ENCODE measurements at regions not wholly inside any gene's neighbourhood (a gene's known extent, or its start where the extent isn't known, plus 50 kb on each side); places are given as distances from the start of the nearest gene placed in this dataset.

DNA sequence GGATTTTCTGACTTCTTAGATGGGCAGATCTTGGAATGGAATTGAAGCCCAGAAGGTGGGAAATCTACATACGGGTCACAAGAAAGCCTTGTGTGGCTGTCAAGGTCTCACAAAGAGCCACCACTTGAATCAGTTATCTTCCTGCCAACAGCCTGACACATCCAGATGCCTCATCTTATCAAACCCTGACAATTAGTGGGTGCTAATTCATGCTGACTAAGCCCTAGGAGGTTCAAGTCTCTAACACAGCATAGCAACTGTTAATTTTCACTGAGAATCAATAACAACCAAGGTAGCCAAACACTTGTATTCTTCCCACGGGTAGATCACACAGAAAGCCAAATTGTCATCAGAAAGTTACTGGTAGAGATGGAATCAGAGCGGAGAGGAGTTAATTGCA, 222.2 kb downstream of the TMEM167A start:
- CTCF ChIA-PET: no interaction called here
- H3K27ac ChIP-seq: no peak overlapping the region
- TF ChIP-seq, protein P1, sequence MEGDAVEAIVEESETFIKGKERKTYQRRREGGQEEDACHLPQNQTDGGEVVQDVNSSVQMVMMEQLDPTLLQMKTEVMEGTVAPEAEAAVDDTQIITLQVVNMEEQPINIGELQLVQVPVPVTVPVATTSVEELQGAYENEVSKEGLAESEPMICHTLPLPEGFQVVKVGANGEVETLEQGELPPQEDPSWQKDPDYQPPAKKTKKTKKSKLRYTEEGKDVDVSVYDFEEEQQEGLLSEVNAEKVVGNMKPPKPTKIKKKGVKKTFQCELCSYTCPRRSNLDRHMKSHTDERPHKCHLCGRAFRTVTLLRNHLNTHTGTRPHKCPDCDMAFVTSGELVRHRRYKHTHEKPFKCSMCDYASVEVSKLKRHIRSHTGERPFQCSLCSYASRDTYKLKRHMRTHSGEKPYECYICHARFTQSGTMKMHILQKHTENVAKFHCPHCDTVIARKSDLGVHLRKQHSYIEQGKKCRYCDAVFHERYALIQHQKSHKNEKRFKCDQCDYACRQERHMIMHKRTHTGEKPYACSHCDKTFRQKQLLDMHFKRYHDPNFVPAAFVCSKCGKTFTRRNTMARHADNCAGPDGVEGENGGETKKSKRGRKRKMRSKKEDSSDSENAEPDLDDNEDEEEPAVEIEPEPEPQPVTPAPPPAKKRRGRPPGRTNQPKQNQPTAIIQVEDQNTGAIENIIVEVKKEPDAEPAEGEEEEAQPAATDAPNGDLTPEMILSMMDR (conservative IDR thresholded peaks at IDR 0.05; ENCODE audit: low read depth): no peak
- POLR2A ChIA-PET (ENCODE audit: low non-redundant PET): no interaction called here
- no peak for DNase-seq (ENCODE audit: low spot score)

DNA sequence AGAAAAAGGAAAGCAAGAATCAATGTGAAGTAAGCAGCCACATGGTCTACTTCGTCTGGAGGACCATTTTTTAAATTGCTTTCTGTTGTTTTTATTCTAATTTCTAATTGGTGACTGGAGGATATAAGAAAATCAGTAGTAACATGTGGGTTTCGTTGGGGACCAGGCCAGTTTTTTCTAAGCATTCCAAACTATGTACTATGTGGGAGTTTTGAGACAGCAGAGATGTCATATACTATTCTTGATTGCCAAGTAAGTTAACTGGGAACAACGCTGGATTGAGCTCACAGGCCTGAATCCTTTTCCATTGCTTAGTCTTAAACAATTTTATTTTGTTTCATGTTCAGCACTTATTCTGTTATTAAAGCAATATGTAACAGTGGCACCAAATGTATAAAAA, 225.7 kb downstream of the TMEM167A start:
- CTCF ChIA-PET: no interaction called here
- POLR2A ChIA-PET (ENCODE audit: low non-redundant PET): no interaction called here
- no peak overlapping the region for H3K27ac ChIP-seq
- no peak for DNase-seq (ENCODE audit: low spot score)
- TF ChIP-seq, protein P1 (conservative IDR thresholded peaks at IDR 0.05; ENCODE audit: low read depth): no peak

DNA sequence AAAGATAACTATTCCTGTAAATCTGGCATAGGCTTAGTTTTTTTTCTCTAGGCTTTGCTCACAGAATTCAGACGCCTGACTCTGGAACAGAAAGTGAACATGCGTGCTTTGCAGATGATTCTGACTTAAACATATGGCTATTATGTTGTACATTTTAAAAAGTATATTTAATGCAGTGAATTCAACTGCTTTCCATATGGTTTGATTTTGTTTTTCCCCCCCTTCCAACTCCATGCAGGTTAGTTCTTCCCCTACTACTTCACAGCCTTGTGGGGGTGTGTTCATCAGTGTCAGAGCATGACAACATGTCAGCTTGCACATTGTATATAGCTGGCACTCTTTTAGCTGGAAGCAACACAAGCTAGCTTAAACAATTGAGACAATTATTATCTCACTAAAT, 226.8 kb downstream of the TMEM167A start:
- POLR2A ChIA-PET (ENCODE audit: low non-redundant PET): no interaction called here
- CTCF ChIA-PET: no interaction called here
- DNase-seq (ENCODE audit: low spot score): no peak
- H3K27ac ChIP-seq: no peak overlapping the region
- TF ChIP-seq, protein P1 (conservative IDR thresholded peaks at IDR 0.05; ENCODE audit: low read depth): no peak

DNA sequence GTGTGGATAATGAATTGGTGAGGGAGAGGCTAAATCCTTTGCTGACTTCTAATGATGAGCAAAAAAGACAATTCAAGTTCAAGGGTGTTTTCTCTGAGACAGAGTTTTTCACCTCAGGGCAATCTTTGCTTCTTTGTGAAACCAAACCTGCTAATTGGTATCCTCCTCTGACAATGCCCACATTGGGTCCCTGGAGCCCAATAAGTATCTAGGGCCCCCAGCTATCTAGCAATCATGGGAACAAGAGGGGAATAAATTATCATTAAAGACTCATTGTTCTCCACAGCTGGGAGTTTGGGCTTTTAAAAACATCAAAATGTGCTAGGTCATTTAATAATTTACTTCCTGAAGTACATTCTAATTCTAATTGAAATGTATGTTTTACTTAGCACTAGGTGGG, 227.3 kb downstream of the TMEM167A start:
- ChIA-PET POLR2A (ENCODE audit: low non-redundant PET) (no interaction called here), CTCF (no interaction called here)
- no peak for DNase-seq (ENCODE audit: low spot score)
- TF ChIP-seq, protein P1 (conservative IDR thresholded peaks at IDR 0.05; ENCODE audit: low read depth): no peak
- H3K27ac ChIP-seq: no peak overlapping the region

DNA sequence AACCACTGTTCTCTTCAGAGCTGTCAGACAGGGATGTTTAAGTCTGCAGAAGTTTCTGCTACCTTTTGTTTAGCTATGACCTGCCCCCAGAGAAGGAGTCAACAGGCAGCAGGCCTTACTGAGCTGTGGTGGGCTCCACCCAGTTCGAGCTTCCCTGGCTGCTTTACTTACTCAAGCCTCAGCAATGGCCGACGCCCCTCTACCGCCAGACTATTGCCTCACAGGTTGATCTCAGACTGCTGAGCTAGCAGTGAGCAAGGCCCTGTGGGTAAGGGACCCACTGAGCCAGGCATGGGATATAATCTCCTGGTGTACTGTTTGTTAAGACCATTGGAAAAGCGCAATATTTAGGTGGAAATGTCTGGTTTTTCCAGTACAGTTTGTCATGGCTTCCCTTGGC, 229.6 kb downstream of the TMEM167A start:
- ChIA-PET POLR2A (ENCODE audit: low non-redundant PET) (no interaction called here), CTCF (no interaction called here)
- no peak for DNase-seq (ENCODE audit: low spot score)
- H3K27ac ChIP-seq: no peak overlapping the region
- TF ChIP-seq, protein P1 (conservative IDR thresholded peaks at IDR 0.05; ENCODE audit: low read depth): no peak

DNA sequence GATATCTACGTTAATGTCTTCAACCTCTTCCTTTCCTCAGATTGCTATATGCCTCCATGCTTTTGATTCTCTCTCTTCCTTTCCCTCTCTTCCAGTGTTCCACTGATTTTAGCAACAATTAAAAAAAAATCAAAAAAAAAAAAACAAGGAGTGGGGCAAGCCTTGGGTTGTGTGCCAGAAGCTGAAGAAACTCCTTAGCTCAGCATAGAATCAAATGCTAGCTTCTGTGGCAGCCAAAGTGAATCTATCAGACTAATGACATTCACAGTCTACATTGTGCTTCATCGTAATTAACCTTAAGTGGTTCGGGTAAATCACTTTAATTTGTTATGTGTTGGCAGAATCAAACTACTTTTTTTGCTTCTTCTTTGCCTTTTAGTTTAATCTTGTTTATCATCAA, 237.3 kb downstream of the TMEM167A start:
- no peak overlapping the region for H3K27ac ChIP-seq
- CTCF ChIA-PET: interaction anchor here (0.6 kb wide), 2 partner anchors 119 to 856 kb away, joined by 3 to 5 read pairs; no protein-coding TSS in a partner anchor
- TF ChIP-seq, protein P1 (conservative IDR thresholded peaks at IDR 0.05; ENCODE audit: low read depth): no peak
- POLR2A ChIA-PET (ENCODE audit: low non-redundant PET): no interaction called here
- DNase-seq (ENCODE audit: low spot score): no peak

DNA sequence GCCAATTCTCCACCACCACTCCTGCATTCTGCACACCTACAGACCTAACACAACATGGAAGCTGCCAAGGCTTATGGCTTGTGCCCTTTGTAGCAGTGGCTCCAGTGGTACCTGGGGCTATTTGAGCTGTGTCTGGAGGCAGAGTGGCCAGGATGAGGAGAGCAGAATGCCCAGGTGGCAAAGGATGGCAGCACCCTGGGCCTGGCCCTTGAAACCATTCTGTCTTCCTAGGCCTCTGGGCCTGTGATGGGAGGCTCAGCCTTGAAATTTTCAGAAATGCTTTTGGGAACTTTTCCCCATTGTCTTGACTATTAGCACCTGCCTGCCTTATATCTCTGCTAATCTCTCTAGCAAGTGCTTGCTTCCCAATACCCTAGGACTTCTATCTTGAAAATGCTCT, 241.7 kb downstream of the TMEM167A start:
- DNase-seq (ENCODE audit: low spot score): no peak
- TF ChIP-seq, protein P1 (conservative IDR thresholded peaks at IDR 0.05; ENCODE audit: low read depth): no peak
- ChIA-PET CTCF (interaction anchor here (0.5 kb wide), 1 partner anchor 23 kb away, joined by 4 read pairs; no protein-coding TSS in a partner anchor), POLR2A (ENCODE audit: low non-redundant PET) (no interaction called here)
- no peak overlapping the region for H3K27ac ChIP-seq
